ENCODE measurements at regions not wholly inside any gene's neighbourhood (a gene's known extent, or its start where the extent isn't known, plus 50 kb on each side); places are given as distances from the start of the nearest gene placed in this dataset.
"Not testable (repeated sequence)": the region's sequence is repeated elsewhere in the genome, so short reads cannot be mapped to it uniquely, and the experiment has no call there.

DNA sequence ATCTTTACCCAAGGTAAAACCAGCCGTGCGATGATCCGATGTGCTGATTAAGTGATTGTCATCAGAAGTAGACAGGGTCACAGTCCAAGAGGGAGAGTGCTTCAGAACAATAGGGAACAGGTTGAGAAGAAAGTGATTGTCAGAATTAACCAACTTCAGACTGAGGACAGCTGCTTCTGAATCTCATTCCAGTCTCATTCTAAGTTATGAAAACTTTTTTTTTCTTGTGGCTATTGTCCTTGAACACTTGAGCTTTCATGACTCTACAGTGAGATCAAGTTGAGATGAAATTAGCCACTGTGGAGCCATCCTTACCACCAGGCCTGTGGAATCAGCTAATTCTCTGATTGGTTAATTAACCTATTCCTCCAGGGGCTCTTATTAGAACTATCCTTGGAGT is 159.9 kb upstream of the WWC1 start:
- H3K4me3 ChIP-seq (ENCODE audit: low read depth, low read length): no peak overlapping the region
- TF ChIP-seq, protein P1, sequence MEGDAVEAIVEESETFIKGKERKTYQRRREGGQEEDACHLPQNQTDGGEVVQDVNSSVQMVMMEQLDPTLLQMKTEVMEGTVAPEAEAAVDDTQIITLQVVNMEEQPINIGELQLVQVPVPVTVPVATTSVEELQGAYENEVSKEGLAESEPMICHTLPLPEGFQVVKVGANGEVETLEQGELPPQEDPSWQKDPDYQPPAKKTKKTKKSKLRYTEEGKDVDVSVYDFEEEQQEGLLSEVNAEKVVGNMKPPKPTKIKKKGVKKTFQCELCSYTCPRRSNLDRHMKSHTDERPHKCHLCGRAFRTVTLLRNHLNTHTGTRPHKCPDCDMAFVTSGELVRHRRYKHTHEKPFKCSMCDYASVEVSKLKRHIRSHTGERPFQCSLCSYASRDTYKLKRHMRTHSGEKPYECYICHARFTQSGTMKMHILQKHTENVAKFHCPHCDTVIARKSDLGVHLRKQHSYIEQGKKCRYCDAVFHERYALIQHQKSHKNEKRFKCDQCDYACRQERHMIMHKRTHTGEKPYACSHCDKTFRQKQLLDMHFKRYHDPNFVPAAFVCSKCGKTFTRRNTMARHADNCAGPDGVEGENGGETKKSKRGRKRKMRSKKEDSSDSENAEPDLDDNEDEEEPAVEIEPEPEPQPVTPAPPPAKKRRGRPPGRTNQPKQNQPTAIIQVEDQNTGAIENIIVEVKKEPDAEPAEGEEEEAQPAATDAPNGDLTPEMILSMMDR (IDR thresholded peaks at IDR 0.05; ENCODE audit: insufficient read depth, low read length): no peak
- no peak for DNase-seq (ENCODE audit: low read depth)

DNA sequence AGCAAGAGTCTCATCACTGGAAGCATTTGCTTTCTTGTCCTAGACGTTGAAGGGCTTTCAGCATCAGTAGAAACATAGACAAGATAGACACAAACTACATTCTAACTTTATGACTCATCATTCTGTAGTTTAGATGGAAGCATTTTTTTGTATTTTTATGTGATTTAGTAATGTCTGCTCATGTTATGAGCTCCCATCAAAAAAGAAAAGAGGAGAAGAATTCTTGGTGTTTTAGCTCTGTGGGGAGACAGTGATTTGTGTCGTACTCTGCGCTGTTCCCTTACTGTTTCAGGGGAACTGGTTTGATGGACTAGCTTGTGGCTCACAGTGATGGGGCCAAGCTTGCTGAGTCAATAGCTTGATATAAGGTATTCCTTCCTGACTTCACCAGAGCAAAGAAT is 159.2 kb upstream of the WWC1 start:
- H3K4me3 ChIP-seq (ENCODE audit: low read depth, low read length): no peak overlapping the region
- no peak for DNase-seq (ENCODE audit: low read depth)
- TF ChIP-seq, protein P1 (IDR thresholded peaks at IDR 0.05; ENCODE audit: insufficient read depth, low read length): no peak

DNA sequence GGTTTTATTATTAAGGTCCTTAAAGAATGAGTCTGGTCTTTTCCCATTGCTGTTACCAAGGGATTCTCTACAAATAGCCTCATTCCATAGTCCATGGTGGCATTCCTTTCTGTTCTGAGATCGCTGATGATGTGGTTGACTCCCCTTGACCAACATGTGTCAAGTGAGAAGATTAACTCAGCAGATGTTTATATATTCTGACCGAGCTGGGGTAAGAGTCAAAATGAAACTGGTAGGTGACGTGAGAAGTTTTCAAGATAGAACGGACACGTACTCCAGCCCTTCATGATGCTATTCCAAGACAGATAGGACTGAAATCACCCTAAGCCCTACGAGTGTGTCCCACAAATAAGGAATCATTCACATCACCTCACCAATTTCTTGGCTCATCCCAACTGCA is 155.5 kb upstream of the WWC1 start:
- TF ChIP-seq, protein P1 (IDR thresholded peaks at IDR 0.05; ENCODE audit: insufficient read depth, low read length): no peak
- DNase-seq (ENCODE audit: low read depth): no peak
- H3K4me3 ChIP-seq (ENCODE audit: low read depth, low read length): no peak overlapping the region

DNA sequence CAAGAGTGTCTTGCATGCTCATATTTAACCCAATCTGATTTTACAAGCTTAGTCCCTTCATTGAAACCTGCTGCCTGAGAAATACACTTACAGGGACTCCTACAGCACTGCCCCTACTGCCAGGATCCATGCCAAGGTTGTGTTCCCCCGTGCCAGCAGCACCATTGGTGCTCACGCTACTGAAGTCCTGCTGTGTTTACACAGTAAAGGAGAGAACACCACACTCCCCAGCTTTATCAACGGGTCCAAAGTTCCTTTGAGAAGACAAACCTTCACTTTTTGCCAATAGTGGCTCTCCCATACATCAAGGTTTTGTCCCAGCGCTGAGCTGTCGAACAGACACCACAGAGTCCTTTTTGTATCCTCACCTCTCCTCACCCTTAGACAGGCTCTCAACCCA is 155.1 kb upstream of the WWC1 start:
- no peak for DNase-seq (ENCODE audit: low read depth)
- no peak overlapping the region for H3K4me3 ChIP-seq (ENCODE audit: low read depth, low read length)
- TF ChIP-seq, protein P1 (IDR thresholded peaks at IDR 0.05; ENCODE audit: insufficient read depth, low read length): no peak

DNA sequence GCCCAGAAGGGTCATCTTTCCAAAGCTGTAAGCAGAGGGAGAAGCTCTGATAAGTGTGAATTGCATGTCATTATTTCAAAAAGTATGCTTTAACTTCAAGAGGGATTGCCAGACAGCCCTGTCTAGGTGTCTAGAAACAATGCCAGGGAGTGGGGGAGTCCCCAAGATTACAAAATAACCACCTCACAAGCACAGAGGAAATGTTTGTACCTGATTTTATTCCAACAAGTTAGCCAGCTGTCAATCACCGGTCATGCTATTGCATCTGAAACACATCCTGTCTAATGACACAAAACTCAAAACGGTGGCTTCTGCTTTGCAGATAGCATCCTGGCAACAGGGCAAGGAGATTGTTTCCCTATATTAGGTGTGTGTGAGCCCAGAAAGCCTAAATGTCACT is 154.2 kb upstream of the WWC1 start:
- DNase-seq (ENCODE audit: low read depth): no peak
- H3K4me3 ChIP-seq (ENCODE audit: low read depth, low read length): no peak overlapping the region
- TF ChIP-seq, protein P1 (IDR thresholded peaks at IDR 0.05; ENCODE audit: insufficient read depth, low read length): no peak

DNA sequence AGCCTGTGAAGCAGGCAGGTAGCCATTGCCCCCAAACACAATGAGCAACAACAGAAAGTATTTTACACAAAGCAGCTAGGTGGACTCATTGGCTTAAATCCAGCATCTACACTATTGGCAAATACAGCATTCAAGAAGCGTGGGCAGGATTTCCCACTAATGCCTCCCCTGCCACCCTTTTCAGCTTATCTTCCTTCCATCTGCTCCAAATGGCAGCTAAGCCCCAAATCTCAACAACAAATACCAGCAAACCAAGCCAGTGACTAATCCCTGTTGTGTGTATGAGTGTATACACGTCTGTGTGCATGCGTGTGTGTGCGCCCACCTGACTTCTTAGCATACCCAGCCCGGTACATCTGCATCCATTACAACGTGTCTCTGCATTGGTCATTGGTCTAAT is 151.2 kb upstream of the WWC1 start:
- TF ChIP-seq, protein P1 (IDR thresholded peaks at IDR 0.05; ENCODE audit: insufficient read depth, low read length): no peak
- H3K4me3 ChIP-seq (ENCODE audit: low read depth, low read length): no peak overlapping the region
- no peak for DNase-seq (ENCODE audit: low read depth)

DNA sequence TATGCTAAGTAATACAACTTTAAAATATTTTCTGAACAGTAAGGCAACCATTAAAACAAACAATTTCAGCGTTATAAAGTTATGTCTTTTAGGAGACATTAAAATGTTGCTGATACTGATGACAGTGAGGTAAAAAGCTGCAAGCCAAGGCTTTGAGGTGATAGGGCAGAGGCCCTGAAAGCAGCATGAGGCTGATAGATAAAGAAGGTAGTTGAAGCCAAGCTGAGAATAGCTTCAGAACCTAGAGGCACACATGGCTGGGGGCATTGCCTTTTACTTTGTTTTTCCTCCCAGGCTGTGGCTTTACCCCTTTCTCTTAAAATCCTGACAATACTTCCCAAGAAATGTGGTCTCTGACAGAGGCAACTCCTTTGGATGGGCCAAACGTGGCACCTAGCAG is 149.0 kb upstream of the WWC1 start:
- DNase-seq (ENCODE audit: low read depth): no peak
- TF ChIP-seq, protein P1 (IDR thresholded peaks at IDR 0.05; ENCODE audit: insufficient read depth, low read length): no peak
- no peak overlapping the region for H3K4me3 ChIP-seq (ENCODE audit: low read depth, low read length)

DNA sequence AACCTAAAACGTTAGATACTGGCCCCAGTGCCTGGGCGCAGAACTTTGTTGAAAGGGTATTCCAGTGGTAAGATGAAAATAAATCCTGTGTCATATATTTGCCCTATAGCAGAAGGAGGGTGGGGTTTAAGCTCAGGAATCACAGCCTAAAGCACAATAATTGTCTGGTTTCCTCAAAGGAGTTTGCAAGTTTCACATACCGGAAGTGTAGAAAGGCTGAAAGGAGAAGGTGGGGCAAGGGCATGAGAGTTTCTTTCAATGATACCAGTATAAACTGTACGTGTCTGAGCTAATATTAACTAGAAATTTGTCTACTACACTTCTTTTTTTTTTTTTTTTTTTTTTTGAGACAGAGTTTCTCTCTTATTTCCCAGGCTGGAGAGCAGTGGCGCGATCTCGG is 147.9 kb upstream of the WWC1 start:
- not testable (repeated sequence) for H3K4me3 ChIP-seq (ENCODE audit: low read depth, low read length); DNase-seq (ENCODE audit: low read depth)
